GM21381 (cell line): ENCODE measurements at regions not wholly inside any gene's neighbourhood (a gene's known extent, or its start where the extent isn't known, plus 50 kb on each side); places are given as distances from the start of the nearest gene placed in this dataset.
A peak's percentile ranks its signal among the peaks of the same experiment; 100 is the strongest.
"Not testable (repeated sequence)": the region's sequence is repeated elsewhere in the genome, so short reads cannot be mapped to it uniquely, and the experiment has no call there.

ENCODE experiments used
- ATAC-seq: cut with Tn5 transposase; IDR thresholded peaks from one replicate; pipeline ENCODE4 v1.9.1; 2021; ENCODE audit warnings: mild to moderate bottlenecking, moderate library complexity; ENCODE audit not compliant: unreplicated experiment

DNA sequence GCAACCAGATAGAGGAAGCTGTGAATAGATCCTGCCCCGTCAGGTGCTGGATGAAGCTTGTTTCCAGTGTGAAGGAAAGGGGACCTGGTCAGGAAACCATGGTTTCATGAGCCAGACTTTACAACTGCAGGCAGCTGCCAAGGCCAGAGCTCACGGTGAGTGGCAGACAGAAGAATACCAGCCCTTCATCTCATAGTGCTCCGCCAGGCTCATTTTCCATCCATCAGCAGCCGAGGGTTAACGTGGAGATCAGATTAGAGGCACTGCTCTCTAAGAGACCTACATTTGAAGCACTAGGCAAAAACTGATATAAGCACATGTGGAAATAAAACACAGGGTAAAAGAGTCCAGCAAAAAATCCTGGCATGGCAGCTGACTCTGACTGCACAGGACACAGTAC, 172.4 kb downstream of the CD24 start:
- no peak for ATAC-seq

GRCh38 chr6:106801256-106801655, 171.9 kb downstream of the QRSL1 start:
- no peak for ATAC-seq

- no peak for ATAC-seq
Measured at GRCh38 chr6:106800379-106800778, 171.0 kb downstream of the QRSL1 start.

DNA sequence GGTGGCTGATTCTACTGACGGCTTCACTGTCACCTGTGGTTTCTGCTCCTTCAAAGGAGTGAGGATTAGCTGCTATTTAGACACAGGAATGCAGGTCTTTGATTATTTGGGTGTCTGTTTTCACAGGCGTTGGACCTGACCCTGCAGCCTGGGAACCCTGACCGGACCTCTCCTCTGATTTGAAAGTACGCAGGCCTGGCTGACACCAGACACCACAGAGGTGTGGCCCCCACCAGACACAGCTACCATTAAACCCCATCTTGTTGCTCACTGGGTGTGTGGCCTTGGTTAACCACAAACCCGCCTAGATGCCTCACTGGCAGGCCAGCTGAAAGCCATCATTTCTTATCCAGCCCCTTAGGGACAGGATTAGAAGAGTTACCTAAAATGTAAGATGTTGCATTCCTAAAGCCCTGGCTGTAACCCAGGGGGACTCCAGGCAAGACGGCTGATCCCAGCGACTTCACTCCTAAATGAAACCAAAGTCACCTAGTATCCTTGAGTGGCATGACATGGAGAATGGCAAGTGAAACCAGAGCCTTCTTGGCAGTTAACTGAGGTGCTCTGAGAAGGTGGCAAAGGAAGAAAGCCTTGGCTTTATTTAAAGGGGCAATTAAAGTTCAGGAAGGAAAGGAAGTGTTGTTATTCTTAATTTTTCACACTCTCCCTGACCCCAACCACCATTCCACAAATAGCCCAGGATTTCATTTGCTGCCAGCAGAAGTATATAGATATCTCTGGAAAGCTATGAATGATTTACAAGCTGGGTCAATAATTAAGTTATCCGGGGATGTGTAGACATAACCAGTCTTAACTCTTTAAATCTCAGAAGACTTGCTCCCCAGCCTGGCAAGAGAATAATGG, 169.9 kb downstream of the QRSL1 start:
- ATAC-seq, result peak; percentile 86

DNA sequence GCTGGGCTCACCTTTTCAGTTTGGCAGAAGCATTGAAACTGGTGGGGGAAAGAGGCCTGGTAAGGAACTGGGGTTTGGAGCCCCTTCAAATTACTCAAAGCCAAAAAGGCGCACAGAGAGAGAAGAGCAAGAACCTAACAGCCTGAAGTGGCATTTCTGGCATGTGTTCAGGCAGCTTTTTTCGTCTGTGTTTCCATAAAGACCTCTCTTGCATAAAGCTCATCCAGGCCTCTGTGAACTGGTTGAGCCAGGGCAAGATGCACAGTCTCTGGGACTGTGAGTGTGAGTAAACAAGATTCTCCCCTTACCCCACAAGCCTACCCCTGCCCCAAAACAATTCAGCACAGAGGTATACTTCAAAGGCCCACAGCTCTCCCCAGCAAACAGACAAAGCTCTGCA, 167.8 kb downstream of the QRSL1 start:
- ATAC-seq, result no peak

DNA sequence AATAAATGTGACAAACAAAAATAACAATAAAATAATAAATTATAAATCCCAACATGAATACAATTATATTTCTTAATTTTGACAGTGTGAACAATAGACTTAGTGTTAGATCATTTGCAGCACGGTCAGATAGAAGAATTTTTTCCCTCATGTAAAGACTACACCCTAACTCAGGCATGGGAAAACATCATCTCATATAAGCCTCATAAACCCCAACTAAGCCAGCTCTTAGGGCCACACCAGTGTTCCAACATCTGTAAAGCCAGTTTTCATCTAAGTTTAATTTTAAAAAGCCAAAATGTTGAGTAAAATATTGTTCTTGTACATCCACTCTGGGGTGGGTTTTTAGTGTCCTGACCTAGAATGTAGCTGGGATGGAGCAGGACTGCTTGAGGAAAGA, 167.4 kb downstream of the QRSL1 start:
- no peak for ATAC-seq

GRCh38 chr6:106794129-106794528, 164.8 kb downstream of the QRSL1 start:
- no peak for ATAC-seq

GRCh38 chr6:106792536-106793236, 163.3 kb downstream of the QRSL1 start:
- no peak for ATAC-seq

DNA sequence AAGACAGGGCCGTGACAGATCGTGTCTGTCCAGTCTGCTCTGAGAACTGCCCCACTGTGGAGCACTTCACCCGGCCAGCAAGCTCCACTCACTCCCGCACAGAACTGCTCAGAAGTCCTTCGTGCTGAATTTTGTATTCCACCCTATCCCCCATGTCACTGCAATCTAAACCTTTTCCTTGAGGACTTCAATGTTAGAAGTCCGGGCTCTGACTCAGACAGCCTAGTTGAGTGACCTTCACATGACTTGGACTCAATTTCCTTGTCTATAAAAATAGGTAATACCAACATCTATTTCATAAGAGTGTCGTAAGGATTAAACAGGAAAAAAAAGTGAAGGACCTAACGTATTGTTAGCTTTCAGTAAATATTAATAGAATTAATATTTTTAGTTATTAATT, 161.6 kb downstream of the QRSL1 start:
- ATAC-seq, result no peak

DNA sequence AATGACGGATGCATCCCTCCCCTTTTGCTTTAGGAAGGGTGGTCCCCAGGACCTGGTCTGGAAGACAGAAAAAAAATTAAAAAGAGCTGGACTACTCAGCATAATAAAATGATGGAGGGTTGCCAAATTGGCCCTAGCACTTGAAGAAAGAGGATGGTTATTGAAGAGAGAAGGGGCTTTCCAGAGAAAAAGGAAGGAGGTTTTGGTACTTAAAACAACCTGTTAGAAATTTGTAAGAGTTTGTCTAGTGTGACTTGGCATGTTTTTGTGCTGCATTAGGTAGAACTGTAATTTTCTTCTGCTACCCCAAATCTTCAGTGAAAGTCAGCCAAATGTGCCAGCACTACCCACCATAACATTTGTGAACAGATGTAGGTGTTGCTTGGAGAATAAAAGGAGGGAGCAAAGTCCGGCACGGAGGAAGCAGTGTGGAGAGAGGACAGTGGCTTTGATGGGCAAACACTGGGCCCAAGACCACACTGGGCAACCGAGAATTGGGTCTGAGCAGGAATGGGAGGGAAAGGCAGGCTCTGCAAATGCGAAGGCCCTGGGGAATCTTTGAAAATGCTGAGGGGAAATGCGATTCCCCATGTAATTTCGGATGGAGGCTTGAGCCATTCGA, 160.9 kb downstream of the QRSL1 start:
- ATAC-seq, result no peak

DNA sequence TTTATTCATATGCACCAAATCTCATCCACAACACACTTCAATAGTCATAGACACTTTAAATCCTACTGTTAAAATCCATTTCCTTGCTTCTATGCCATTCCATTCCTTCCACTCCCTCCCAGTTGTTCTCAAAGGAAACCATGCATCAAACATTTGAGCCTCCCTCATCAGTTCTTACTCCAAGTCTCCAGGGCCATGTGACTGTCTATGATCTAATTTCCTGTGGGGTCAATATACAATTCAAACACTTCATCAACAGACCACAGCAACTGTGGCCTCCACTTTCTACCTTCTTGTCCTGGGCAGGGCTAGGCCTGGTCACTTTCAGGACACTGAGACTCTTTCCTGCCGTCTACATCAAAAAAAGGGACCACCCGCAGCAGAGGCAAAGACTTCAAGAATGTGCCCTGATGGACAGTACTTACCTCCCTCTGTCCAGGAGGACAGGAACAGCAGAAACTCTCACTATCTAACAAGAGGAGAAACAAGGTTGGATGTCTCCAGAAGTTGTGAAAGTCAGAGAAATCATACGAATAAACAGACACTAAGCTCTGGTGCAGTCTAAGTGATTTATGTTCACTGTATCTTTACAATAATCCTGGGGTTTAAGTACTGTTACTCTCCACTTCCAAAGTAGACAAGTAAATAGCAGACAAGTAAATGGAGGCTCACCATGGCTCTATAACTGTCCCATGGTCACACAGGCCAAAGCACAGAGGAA, 160.2 kb downstream of the QRSL1 start:
- ATAC-seq, result no peak

- no peak for ATAC-seq
Measured at GRCh38 chr6:106788761-106789160, 159.4 kb downstream of the QRSL1 start.

- no peak for ATAC-seq
Measured at GRCh38 chr6:106787327-106788196, 158.2 kb downstream of the QRSL1 start.

DNA sequence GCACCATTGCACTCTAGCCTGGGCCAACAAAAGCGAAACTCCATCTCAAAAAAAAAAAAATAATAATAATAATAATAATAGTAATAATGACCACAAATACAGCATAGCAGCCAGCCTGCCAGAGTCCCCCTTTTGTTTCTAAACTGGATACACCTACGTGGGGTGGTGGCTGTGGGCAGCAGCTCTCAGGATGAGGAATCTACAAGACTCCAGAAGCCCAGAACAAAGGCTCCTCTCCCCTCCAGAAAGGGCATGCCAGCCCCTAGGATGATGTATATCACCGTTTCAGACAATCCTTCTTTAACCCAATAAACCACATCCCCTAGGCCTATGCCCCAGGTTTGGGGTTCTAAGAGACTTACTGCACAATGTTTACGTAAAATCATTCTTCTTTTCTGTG, 155.9 kb downstream of the QRSL1 start:
- ATAC-seq, result no peak

DNA sequence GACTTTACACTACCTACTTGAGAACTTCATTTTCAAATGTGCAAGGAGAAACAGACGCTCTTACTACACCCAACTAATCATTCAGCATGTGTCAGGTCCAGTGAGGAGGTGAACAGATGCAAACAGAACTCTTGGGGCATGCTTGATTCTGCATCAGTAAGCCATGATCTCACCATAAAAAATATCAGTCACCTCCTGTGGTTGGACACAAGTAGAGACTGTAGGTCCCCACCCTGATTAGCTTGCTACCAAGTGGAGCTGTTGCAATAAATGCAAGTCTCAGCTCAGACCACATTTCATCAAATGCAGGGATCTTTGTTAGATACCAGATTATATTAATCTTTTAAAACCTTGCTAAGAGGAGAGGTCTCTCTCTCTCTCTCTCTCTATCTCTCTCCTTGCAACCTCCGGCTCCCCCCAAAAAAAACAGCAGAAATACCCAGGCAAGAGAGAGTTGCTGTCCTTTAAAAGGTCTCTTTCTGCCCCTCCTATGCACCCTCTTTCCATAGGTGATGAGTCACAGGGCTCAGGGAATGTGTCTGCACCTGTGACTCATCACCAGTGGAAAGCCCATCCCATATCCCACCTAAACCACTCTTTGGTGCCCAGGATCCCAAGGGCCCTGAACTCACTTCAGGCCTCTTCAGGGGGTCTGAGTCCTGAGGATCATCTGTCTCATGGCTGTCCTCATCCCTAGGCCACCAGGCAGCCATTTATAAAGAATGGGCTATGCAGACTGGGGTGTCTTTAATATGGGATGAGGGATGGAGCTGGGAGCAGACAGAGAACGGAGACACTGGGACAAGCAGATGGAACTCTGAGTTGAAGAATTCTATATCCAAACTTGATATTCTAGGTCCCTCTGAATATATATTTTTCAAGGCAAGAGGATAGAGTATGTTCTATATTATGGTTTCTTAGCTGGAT, 154.5 kb downstream of the QRSL1 start:
- ATAC-seq, result no peak

- ATAC-seq, result no peak
Measured at GRCh38 chr6:106782536-106783285, 153.3 kb downstream of the QRSL1 start.

- ATAC-seq, result not testable (repeated sequence)
Measured at GRCh38 chr6:106779552-106779951, 150.2 kb downstream of the QRSL1 start.

GRCh38 chr6:106778943-106779342, 149.6 kb downstream of the QRSL1 start:
- ATAC-seq, result no peak
